Activated T-cell treated with anti-CD3 and anti-CD28 coated beads, Interleukin-2, amount 50 U/mL, for 48 hours (primary cell): ENCODE measurements at regions not wholly inside any gene's neighbourhood (a gene's known extent, or its start where the extent isn't known, plus 50 kb on each side); places are given as distances from the start of the nearest gene placed in this dataset.
"Not testable (repeated sequence)": the region's sequence is repeated elsewhere in the genome, so short reads cannot be mapped to it uniquely, and the experiment has no call there.

Source experiments
- DNase-seq, 2 experiments: peaks; one replicate each; pipeline ENCODE4 v3.0.0-alpha.2; 2020

- DNase-seq: no peak
Observed at GRCh38 chr17:82998637-82999036, 80.8 kb upstream of the METRNL start.

GRCh38 chr17:83000738-83001137 is 78.7 kb upstream of the METRNL start:
- no peak for DNase-seq

- DNase-seq: no peak
Observed at GRCh38 chr17:83002118-83002805, 77.1 kb upstream of the METRNL start.

DNA sequence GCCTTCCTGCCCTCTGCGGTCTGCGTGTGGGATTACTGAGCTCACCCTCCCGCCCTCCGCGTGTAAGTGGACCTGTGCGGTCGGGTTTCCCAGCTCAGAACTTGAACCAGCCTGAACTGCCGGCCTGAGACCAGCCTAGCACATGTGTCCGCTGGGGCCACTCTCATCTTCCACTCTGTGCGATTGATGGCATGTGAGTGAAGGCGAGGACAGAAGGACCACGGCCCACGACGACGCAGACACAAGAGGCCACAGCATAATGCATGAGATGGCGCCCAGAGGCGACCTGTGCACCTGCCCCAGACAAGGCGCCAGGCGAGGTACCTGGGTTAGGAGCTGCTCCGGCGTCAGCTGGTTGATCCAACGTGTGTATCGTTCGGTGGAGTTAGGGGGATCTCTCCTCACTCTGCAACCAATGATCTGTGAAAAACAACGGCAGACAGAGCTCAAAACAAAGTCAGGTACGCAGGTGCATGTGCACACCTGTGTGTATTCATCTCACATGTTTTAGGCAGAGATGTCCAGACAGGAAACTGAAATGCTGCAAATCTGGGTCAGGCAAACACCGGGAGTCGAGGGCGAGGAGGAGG is 74.5 kb upstream of the METRNL start:
- no peak for DNase-seq

GRCh38 chr17:83005639-83006038 is 73.8 kb upstream of the METRNL start:
- no peak for DNase-seq

- no peak for DNase-seq
Observed at GRCh38 chr17:83006515-83007455, 72.6 kb upstream of the METRNL start.

- DNase-seq: no peak
Observed at GRCh38 chr17:83007504-83008185, 71.8 kb upstream of the METRNL start.

DNA sequence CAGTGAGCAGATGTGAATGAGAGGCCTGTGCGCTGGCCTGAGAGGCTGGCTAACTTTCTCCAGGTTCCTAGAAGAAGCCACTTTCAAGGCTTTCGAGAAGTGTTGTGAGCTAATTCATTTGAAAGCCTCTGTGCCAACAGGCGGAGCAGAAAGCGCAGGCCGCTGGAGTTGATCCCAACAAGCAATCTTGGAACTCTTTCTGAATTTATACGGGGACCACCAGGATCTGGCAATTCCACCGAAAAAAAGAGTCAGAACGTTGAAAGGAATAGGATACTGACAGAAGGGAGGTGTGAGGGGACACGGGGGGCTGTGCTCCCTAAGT is 71.3 kb upstream of the METRNL start:
- no peak for DNase-seq

DNA sequence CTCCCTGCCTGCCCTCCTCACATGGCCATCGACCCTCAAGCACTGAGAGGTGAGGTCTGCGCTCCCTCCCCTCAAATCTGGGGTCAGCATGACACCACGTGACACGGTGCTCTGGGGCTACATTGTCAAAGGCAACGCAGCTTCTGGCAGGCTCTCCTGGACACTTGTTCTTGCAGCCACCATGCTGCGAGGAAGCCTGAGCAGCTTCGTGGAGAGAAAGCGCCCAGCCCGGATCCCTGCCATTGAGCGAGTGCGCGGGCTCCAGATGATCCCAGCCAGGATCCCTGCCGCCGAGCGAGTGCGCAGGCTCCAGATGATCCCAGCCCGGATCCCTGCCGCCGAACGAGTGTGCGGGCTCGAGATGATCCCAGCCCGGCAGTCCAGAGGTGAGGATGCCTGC is 70.9 kb upstream of the METRNL start:
- no peak for DNase-seq

- DNase-seq: no peak
Observed at GRCh38 chr17:83009414-83010205, 69.8 kb upstream of the METRNL start.

DNA sequence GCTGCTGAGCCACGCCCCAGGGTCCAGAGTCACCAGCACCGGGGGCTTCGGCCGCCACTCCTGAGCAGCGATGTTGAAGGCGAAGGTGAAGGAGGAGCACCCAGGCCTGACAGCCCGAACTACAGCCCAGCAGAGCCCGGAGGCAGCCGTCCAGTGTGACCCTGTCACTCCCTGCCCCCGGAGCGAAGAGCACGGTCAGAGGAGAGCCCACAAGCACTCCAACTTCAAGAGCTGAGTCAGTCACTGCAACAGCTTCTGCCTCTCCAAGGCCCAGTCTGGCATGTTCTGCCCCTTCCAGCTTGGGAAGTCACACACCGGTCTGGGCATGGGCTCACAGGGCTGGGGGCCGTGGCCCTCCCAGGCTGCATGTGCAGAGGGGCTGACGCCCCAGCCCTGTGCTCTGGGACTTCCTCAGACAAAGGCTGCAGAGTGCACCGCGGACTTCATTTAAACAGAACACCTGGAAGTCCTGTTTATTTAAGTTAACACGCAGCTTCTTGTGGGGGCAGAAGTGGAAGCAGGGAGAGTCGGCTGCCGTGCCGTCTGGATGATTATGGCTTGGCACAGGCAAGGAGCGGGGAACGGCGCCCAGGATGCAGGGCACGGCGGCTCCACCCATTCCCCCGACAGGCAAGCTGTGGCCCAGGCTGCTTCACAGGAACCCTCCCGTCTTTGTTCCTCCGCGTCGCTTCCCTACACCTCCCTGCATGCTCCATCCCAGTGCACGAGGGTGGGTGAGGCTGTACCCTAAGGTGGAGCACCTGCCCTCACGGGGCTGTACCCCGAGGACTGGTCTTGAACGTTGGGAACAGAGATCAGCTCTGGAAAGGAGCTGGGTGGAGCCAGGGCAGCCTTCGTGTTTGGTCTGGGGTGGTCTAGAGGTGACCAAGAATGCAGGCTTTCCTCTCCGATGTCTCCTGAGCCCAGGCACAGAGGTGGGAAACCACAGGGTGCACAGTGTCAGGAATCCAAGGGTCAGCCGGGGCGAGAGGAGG is 68.9 kb upstream of the METRNL start:
- DNase-seq: no peak

GRCh38 chr17:83011676-83012075 is 67.7 kb upstream of the METRNL start:
- DNase-seq: not testable (repeated sequence)

DNA sequence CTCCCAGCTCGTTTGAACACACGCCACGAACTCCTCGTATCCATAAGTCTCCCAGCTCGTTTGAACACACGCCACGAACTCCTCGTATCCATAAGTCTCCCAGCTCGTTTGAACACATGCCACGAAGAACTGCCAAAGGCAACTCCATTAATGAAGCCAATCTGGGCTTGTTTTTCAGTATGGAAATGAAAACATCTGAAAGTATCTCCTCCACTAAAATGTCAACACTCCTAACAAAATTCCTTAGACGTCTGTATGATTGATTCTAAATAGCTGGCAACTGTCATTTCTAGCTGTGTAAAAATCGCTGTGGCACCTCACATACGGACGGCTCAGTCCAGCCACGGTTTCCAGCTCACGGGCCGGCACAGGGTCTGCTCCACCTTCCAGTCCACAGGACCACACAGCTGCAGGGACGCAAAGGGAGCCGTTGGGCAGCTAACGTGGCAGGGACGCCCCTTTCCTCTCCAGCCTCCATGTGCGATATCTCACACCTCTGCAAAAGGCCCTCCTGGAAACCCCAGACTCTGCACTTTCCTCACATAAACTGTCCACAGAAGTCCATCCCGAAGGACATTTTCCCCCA is 67.1 kb upstream of the METRNL start:
- DNase-seq: no peak

DNA sequence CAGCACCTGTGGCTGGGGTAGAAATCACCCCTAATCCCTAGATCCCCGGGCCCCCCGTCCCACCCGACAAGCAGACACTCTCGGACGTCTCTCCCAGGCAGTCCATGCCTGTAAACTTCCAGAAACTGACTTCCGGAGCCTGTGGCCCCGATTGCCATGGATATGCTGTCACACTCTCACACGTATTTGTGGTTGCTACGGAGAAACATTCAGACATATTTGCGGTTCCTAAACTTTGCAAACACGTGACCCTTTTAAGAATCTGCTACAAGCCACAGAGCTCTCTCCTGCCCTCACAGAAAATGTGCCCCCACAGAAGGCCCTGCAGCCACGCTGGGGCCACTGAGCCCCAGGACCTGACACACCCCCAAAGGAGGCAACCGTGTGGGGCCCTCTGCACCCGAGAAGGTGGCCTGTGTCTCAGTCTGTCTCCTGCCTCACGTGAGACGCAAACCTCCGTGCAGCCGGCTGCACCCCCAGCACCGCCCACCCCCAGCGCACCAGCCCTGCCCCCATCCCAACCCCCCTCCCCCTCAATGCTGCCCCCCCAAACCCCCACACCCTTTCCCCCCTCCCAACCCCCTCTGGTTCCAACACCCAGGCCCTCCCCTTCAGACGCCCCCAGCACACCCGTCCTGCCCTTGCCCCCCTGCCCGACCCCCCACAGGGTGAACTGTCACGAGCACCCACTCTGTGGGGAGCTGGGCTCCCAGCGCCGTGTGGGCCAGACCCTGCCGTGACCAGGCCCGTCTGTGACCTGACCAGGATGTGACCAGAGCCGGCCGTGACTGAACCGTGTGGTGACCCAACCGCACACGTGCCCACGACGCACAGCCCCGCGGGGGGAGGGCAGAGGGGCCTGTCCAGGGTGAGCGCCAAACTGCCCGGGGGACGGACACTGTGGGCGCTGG is 66.3 kb upstream of the METRNL start:
- no peak for DNase-seq

DNA sequence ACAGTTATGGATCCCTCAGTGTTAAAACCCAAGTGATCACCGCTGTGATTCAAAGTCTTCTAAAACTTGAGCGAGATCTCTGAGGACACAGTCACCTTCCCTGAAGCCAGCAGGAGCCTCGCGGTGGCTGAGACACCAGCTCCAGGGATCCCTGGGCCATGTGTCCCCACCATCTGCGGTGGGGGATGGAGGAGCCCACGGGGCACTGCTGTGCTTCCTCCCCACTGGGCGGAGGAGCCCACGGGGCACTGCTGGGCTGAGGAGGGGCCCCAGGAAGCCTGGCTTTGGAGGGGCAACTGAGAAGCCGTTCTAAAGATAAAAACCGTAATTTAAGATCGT is 65.7 kb upstream of the METRNL start:
- DNase-seq: no peak

GRCh38 chr17:83014297-83014696 is 65.1 kb upstream of the METRNL start:
- DNase-seq: no peak

GRCh38 chr17:83014940-83015910 is 64.2 kb upstream of the METRNL start:
- DNase-seq: no peak

GRCh38 chr17:83018658-83019193 is 60.7 kb upstream of the METRNL start:
- no peak for DNase-seq
